ENCODE measurements at regions not wholly inside any gene's neighbourhood (a gene's known extent, or its start where the extent isn't known, plus 50 kb on each side); places are given as distances from the start of the nearest gene placed in this dataset.

DNA sequence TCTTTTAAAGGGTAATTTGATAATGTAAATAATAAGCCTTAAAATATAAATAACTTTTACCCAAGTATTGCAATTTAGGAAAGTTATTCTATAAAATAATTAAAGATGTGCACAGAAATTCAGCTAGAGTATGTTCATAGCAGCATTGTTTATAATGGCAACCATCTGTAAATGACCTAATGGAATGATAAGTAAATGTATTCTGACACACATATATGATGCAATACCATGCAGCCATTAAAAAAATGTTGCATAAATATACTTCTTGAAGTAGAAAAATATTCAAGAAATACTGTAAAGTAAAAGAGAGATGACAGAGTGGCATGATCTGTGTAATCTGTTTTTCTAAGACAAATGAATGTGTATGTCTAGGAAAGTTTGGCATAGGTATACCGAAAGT, 545.7 kb downstream of the ZEB2 start:
- H3K36me3 ChIP-seq = no peaks in the 10 kb centered on the region
- H3K27ac ChIP-seq = no peak overlapping the region
- DNase-seq (ENCODE audit: low read depth in 1 of 2, low spot score in 2 of 2) = no peak
- H3K4me3 ChIP-seq = no peak overlapping the region
- H3K27me3 ChIP-seq (replicated peaks) = no peaks in the 10 kb centered on the region
- H3K4me1 ChIP-seq (replicated peaks) = peaks cover 11% of the 10 kb centered on the region
- H3K9me3 ChIP-seq (replicated peaks) = no peaks in the 10 kb centered on the region

GRCh38 chr2:143968860-143969259, 551.1 kb downstream of the ZEB2 start:
- no peaks in the 10 kb centered on the region for H3K4me1 ChIP-seq (replicated peaks)
- no peak for DNase-seq (ENCODE audit: low read depth in 1 of 2, low spot score in 2 of 2)
- no peaks in the 10 kb centered on the region for H3K9me3 ChIP-seq (replicated peaks)
- no peaks in the 10 kb centered on the region for H3K27me3 ChIP-seq (replicated peaks)
- H3K36me3 ChIP-seq = no peaks in the 10 kb centered on the region
- no peak overlapping the region for H3K4me3 ChIP-seq
- H3K27ac ChIP-seq = no peak overlapping the region

- no peaks in the 10 kb centered on the region for H3K36me3 ChIP-seq
Measured at GRCh38 chr2:143968360-143968759, 551.6 kb downstream of the ZEB2 start.

DNA sequence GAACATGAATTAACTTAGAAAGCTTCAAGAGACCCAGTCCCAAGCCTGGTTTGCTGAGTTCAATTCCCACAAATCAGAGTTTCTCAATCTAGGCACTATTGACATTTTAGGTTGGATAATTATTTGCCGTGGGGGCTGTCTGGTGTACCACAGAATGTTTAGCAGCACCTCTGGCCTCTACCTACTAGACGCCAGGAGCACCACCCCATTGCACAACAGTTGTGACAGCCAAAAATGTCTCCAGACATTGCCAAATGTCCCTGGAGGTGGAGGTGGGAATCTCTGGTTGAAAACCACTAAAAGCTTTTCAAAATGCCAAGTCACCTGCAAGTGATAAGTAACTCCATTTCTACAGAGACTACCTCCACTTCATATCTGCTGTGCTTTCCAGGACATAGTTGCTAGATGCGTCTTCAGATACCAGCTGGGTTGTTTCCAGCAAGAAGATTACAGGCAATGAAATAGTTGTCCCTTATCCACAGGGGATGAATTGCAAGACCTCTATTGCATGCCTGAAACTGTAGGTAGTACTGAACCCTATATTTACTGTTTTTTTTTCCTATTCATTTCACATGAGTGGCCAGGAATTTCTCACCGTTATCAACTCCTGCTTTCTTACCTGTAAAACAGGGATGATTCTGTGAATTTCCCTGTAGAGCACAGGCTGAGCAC, 554.3 kb downstream of the ZEB2 start:
- no peaks in the 10 kb centered on the region for H3K9me3 ChIP-seq (replicated peaks)
- no peaks in the 10 kb centered on the region for H3K4me1 ChIP-seq (replicated peaks)
- no peak overlapping the region for H3K4me3 ChIP-seq
- no peaks in the 10 kb centered on the region for H3K27me3 ChIP-seq (replicated peaks)
- DNase-seq (ENCODE audit: low read depth in 1 of 2, low spot score in 2 of 2) = no peak
- H3K36me3 ChIP-seq = no peaks in the 10 kb centered on the region
- no peak overlapping the region for H3K27ac ChIP-seq

More at GRCh38 chr2:143968360-143968759, 551.6 kb downstream of the ZEB2 start:
- no peak overlapping the region for H3K27ac ChIP-seq
- no peaks in the 10 kb centered on the region for H3K4me1 ChIP-seq (replicated peaks)
- H3K4me3 ChIP-seq = no peak overlapping the region
- no peak for DNase-seq (ENCODE audit: low read depth in 1 of 2, low spot score in 2 of 2)
- no peaks in the 10 kb centered on the region for H3K9me3 ChIP-seq (replicated peaks)
- H3K27me3 ChIP-seq (replicated peaks) = no peaks in the 10 kb centered on the region

GRCh38 chr2:143964891-143965290, 555.0 kb downstream of the ZEB2 start:
- Histone ChIP-seq H3K4me3 (no peak overlapping the region), H3K27me3 (replicated peaks) (no peaks in the 10 kb centered on the region), H3K27ac (no peak overlapping the region), H3K36me3 (no peaks in the 10 kb centered on the region), H3K9me3 (replicated peaks) (no peaks in the 10 kb centered on the region), H3K4me1 (replicated peaks) (no peaks in the 10 kb centered on the region)
- no peak for DNase-seq (ENCODE audit: low read depth in 1 of 2, low spot score in 2 of 2)

DNA sequence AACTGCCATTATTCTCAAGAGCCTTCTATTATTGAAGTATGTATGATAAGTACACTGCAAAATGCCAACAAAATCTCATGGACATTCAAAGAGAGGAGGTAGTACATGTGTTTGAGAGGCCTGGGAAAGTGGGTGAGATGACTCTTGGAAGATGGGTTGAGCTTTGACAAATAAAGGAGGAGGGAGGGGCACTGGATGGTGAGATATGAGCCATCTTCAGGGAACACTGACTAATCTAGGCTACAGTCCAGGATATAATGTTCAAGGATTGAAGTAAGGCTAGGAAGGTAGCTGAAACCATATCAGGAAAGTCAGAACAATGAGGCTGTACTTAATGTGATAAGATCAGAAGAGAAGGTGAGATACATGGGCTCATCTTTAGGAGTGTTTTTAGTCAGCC, 559.7 kb downstream of the ZEB2 start:
- Histone ChIP-seq H3K9me3 (replicated peaks) (no peaks in the 10 kb centered on the region), H3K4me1 (replicated peaks) (peaks cover 9% of the 10 kb centered on the region), H3K36me3 (no peaks in the 10 kb centered on the region), H3K27me3 (replicated peaks) (no peaks in the 10 kb centered on the region), H3K27ac (no peak overlapping the region), H3K4me3 (no peak overlapping the region)
- no peak for DNase-seq (ENCODE audit: low read depth in 1 of 2, low spot score in 2 of 2)

- Histone ChIP-seq H3K9me3 (replicated peaks) (no peaks in the 10 kb centered on the region), H3K27me3 (replicated peaks) (no peaks in the 10 kb centered on the region), H3K36me3 (no peaks in the 10 kb centered on the region), H3K27ac (no peak overlapping the region), H3K4me3 (no peak overlapping the region), H3K4me1 (replicated peaks) (peaks cover 33% of the 10 kb centered on the region)
- DNase-seq (ENCODE audit: low read depth in 1 of 2, low spot score in 2 of 2) = no peak
Measured at GRCh38 chr2:143957321-143957720, 562.6 kb downstream of the ZEB2 start.

- H3K4me3 ChIP-seq = no peak overlapping the region
- peaks cover 33% of the 10 kb centered on the region for H3K4me1 ChIP-seq (replicated peaks)
- H3K36me3 ChIP-seq = no peaks in the 10 kb centered on the region
- H3K27ac ChIP-seq = peak overlapping the region; percentile 58
- no peaks in the 10 kb centered on the region for H3K27me3 ChIP-seq (replicated peaks)
- peak; percentile 57 to 91 for DNase-seq (ENCODE audit: low read depth in 1 of 2, low spot score in 2 of 2)
- H3K9me3 ChIP-seq (replicated peaks) = no peaks in the 10 kb centered on the region
Measured at GRCh38 chr2:143955401-143956065, 564.4 kb downstream of the ZEB2 start.

DNA sequence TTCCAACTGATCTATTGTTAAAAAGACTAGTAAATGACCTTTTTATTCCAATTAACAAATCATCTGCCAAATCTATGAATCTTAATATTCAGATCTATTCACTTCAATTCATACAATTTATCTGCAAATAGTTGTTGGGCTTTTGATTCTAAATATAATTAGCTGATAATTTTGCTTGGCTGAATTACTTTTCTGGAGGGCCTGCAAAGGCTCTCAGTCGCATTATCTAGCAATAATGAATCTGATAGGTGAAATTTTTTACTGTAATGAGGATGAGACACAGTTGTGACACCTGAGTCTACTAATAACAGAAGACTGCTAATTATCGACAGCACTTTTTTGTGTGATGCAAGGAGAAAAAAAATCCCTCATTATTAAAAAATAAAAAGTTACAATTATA, 565.1 kb downstream of the ZEB2 start:
- Histone ChIP-seq H3K4me3 (no peak overlapping the region), H3K36me3 (no peaks in the 10 kb centered on the region), H3K9me3 (replicated peaks) (no peaks in the 10 kb centered on the region), H3K27me3 (replicated peaks) (no peaks in the 10 kb centered on the region), H3K27ac (peak overlapping the region; percentile 58), H3K4me1 (replicated peaks) (peaks cover 33% of the 10 kb centered on the region)
- DNase-seq (ENCODE audit: low read depth in 1 of 2, low spot score in 2 of 2) = no peak

DNA sequence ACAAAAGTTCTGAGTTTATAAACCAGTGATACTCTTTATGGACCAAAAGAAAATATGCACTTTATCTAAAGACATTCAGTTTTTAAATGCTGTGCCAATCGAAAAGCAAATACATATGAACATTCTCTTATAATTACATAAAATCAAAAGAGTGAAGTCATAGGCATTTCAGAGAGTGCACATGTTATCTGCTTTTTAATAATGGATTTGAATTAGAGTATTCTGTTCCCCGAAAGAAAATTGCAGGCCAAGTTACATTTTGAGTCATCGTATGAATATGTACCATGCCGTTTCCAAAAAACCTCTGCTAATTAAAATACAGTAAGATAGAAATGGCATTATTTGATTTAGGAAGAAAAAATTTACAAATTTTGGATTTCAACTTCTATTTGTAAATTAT, 565.7 kb downstream of the ZEB2 start:
- Histone ChIP-seq H3K4me3 (no peak overlapping the region), H3K36me3 (no peaks in the 10 kb centered on the region), H3K4me1 (replicated peaks) (peaks cover 38% of the 10 kb centered on the region), H3K27ac (peak overlapping the region; percentile 58; the same call in 1 of the 2 replicates), H3K9me3 (replicated peaks) (no peaks in the 10 kb centered on the region), H3K27me3 (replicated peaks) (no peaks in the 10 kb centered on the region)
- DNase-seq (ENCODE audit: low read depth in 1 of 2, low spot score in 2 of 2) = no peak

- H3K9me3 ChIP-seq (replicated peaks) = no peaks in the 10 kb centered on the region
- no peak overlapping the region for H3K4me3 ChIP-seq
- no peak overlapping the region for H3K27ac ChIP-seq
- no peaks in the 10 kb centered on the region for H3K27me3 ChIP-seq (replicated peaks)
- peaks cover 40% of the 10 kb centered on the region for H3K4me1 ChIP-seq (replicated peaks)
- no peaks in the 10 kb centered on the region for H3K36me3 ChIP-seq
- DNase-seq (ENCODE audit: low read depth in 1 of 2, low spot score in 2 of 2) = no peak
Measured at GRCh38 chr2:143953451-143954030, 566.4 kb downstream of the ZEB2 start.

- Histone ChIP-seq H3K4me3 (no peak overlapping the region), H3K4me1 (replicated peaks) (peaks cover 40% of the 10 kb centered on the region), H3K27ac (no peak overlapping the region)
Measured at GRCh38 chr2:143952536-143952935, 567.4 kb downstream of the ZEB2 start.

DNA sequence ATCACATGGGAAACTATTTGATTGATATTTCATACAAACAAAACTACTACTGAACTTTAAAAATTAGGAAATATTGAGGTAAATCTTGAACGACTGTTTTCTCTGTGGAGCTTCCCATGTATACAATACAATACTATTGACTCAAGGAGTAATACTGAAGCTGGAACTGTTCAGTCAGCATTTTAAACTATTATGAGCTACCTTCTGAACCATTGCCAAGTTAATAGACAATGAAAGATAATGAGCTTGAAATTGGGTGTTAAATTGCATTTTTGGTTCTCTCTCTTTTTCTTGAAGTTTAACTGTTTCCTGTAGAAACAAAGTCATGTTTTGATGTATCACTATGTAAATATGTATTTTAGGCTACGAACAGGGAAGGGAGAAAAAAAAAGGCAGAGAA, 569.2 kb downstream of the ZEB2 start:
- Histone ChIP-seq H3K4me3 (no peak overlapping the region), H3K9me3 (replicated peaks) (no peaks in the 10 kb centered on the region), H3K4me1 (replicated peaks) (peaks cover 37% of the 10 kb centered on the region), H3K27ac (no peak overlapping the region), H3K36me3 (no peaks in the 10 kb centered on the region), H3K27me3 (replicated peaks) (no peaks in the 10 kb centered on the region)
- no peak for DNase-seq (ENCODE audit: low read depth in 1 of 2, low spot score in 2 of 2)

More at GRCh38 chr2:143952536-143952935, 567.4 kb downstream of the ZEB2 start:
- Histone ChIP-seq H3K36me3 (no peaks in the 10 kb centered on the region), H3K27me3 (replicated peaks) (no peaks in the 10 kb centered on the region), H3K9me3 (replicated peaks) (no peaks in the 10 kb centered on the region)
- DNase-seq (ENCODE audit: low read depth in 1 of 2, low spot score in 2 of 2) = no peak

- H3K4me3 ChIP-seq = no peak overlapping the region
- no peaks in the 10 kb centered on the region for H3K36me3 ChIP-seq
- DNase-seq (ENCODE audit: low read depth in 1 of 2, low spot score in 2 of 2) = no peak
- H3K9me3 ChIP-seq (replicated peaks) = no peaks in the 10 kb centered on the region
- H3K27me3 ChIP-seq (replicated peaks) = no peaks in the 10 kb centered on the region
- no peak overlapping the region for H3K27ac ChIP-seq
- peaks cover 22% of the 10 kb centered on the region for H3K4me1 ChIP-seq (replicated peaks)
Measured at GRCh38 chr2:143949121-143949848, 570.6 kb downstream of the ZEB2 start.

Measured in SJSA1 (cell line).